ENCODE measurements at regions not wholly inside any gene's neighbourhood (a gene's known extent, or its start where the extent isn't known, plus 50 kb on each side); places are given as distances from the start of the nearest gene placed in this dataset.

- peak; percentile 19 for ATAC-seq (ENCODE audit: insufficient read depth, low FRiP score)
- H3K27me3 ChIP-seq (ENCODE audit: control insufficient read depth in 3 of 3, insufficient read depth in 3 of 3, low read length in 2 of 3): no peaks in the 10 kb centered on the region
- H3K9ac ChIP-seq (ENCODE audit: insufficient read depth in 1 of 2, low read length in 2 of 2): no peak overlapping the region
- no peaks in the 10 kb centered on the region for H3K9me3 ChIP-seq (ENCODE audit: control insufficient read depth in 4 of 4, insufficient read depth in 3 of 4, low read length in 3 of 4)
- TF ChIP-seq, protein P1, sequence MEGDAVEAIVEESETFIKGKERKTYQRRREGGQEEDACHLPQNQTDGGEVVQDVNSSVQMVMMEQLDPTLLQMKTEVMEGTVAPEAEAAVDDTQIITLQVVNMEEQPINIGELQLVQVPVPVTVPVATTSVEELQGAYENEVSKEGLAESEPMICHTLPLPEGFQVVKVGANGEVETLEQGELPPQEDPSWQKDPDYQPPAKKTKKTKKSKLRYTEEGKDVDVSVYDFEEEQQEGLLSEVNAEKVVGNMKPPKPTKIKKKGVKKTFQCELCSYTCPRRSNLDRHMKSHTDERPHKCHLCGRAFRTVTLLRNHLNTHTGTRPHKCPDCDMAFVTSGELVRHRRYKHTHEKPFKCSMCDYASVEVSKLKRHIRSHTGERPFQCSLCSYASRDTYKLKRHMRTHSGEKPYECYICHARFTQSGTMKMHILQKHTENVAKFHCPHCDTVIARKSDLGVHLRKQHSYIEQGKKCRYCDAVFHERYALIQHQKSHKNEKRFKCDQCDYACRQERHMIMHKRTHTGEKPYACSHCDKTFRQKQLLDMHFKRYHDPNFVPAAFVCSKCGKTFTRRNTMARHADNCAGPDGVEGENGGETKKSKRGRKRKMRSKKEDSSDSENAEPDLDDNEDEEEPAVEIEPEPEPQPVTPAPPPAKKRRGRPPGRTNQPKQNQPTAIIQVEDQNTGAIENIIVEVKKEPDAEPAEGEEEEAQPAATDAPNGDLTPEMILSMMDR (IDR thresholded peaks at IDR 0.05; ENCODE audit: control extremely low read depth, extremely low read depth): no peak
- no peaks in the 10 kb centered on the region for H3K4me1 ChIP-seq (ENCODE audit: control insufficient read depth in 5 of 5, insufficient read depth in 5 of 5, low read length in 5 of 5)
- no peak overlapping the region for H3K27ac ChIP-seq (ENCODE audit: low read depth in 1 of 2, low read length in 1 of 2)
- no peak overlapping the region for H3K4me3 ChIP-seq
- H3K36me3 ChIP-seq (ENCODE audit: control insufficient read depth in 4 of 4, insufficient read depth in 4 of 4, low read length in 4 of 4): no peaks in the 10 kb centered on the region
- no peak for DNase-seq
- WGBS, 2 donors: 51 to 83% methylated on average over 3 of the region's 3 CpGs
Observed at GRCh38 chr3:96266395-96267190, 547.8 kb upstream of the EPHA6 start.

DNA sequence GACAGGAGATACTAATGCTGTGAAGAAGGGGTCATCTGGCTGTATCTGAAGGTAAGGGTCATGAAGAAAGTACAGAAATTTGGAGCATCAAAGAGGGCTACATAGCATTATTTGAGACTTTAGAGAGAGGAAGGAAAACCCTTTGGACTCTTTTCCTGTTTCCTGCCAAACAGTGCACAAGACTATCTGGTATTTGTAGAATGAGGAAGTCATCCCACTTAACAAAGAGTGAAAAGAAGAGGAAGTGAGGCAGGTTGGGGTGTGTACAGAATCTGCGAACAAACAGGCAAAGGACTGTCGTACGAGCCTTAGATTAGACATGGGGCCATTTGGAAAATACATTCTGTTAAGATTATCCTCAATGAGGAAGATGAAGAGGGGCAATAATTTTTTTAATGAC lies 546.8 kb upstream of the EPHA6 start:
- DNase-seq (peak in 1 of 3 donors; percentile 4), ATAC-seq (ENCODE audit: insufficient read depth, low FRiP score) (no peak)
- Histone ChIP-seq H3K36me3 (ENCODE audit: control insufficient read depth in 4 of 4, insufficient read depth in 4 of 4, low read length in 4 of 4) (no peaks in the 10 kb centered on the region), H3K27me3 (ENCODE audit: control insufficient read depth in 3 of 3, insufficient read depth in 3 of 3, low read length in 2 of 3) (no peaks in the 10 kb centered on the region), H3K9me3 (ENCODE audit: control insufficient read depth in 4 of 4, insufficient read depth in 3 of 4, low read length in 3 of 4) (no peaks in the 10 kb centered on the region), H3K9ac (ENCODE audit: insufficient read depth in 1 of 2, low read length in 2 of 2) (no peak overlapping the region), H3K27ac (ENCODE audit: low read depth in 1 of 2, low read length in 1 of 2) (no peak overlapping the region), H3K4me3 (no peak overlapping the region), H3K4me1 (ENCODE audit: control insufficient read depth in 5 of 5, insufficient read depth in 5 of 5, low read length in 5 of 5) (no peaks in the 10 kb centered on the region)
- 41 to 47% methylated on average over 3 of the region's 3 CpGs for WGBS, 2 donors
- TF ChIP-seq, protein P1 (IDR thresholded peaks at IDR 0.05; ENCODE audit: control extremely low read depth, extremely low read depth): no peak

- H3K9ac ChIP-seq (ENCODE audit: insufficient read depth in 1 of 2, low read length in 2 of 2): no peak overlapping the region
- no peaks in the 10 kb centered on the region for H3K36me3 ChIP-seq (ENCODE audit: control insufficient read depth in 4 of 4, insufficient read depth in 4 of 4, low read length in 4 of 4)
- DNase-seq: no peak
- no peaks in the 10 kb centered on the region for H3K27me3 ChIP-seq (ENCODE audit: control insufficient read depth in 3 of 3, insufficient read depth in 3 of 3, low read length in 2 of 3)
- H3K4me1 ChIP-seq (ENCODE audit: control insufficient read depth in 5 of 5, insufficient read depth in 5 of 5, low read length in 5 of 5): no peaks in the 10 kb centered on the region
- no peak overlapping the region for H3K27ac ChIP-seq (ENCODE audit: low read depth in 1 of 2, low read length in 1 of 2)
- ATAC-seq (ENCODE audit: insufficient read depth, low FRiP score): no peak
- no peaks in the 10 kb centered on the region for H3K9me3 ChIP-seq (ENCODE audit: control insufficient read depth in 4 of 4, insufficient read depth in 3 of 4, low read length in 3 of 4)
- TF ChIP-seq, protein P1 (IDR thresholded peaks at IDR 0.05; ENCODE audit: control extremely low read depth, extremely low read depth): no peak
- WGBS, 2 donors: 91 to 93% methylated on average over 4 of the region's 4 CpGs
- no peak overlapping the region for H3K4me3 ChIP-seq
Observed at GRCh38 chr3:96294143-96294542, 520.3 kb upstream of the EPHA6 start.

DNA sequence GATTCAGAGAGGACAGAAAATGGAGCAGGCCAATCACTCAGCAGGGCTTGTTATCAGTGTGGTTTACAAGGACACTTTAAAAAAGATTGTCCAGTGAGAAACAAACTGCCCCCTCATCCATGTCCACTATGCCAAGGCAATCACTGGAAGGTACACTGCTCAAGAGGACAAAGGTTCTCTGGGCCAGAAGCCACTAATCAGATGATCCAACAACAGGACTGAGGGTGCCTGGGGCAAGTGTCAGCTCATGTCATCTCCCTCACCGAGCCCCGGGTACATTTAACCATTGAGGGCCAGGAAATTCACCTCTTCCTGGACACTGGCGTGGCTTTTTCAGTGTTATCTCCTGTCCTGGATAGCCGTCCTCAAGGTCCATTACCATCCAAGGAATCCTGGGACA lies 513.7 kb upstream of the EPHA6 start:
- ATAC-seq (ENCODE audit: insufficient read depth, low FRiP score): no peak
- WGBS, 2 donors: 76 to 85% methylated on average over 4 of the region's 4 CpGs
- H3K27me3 ChIP-seq (ENCODE audit: control insufficient read depth in 3 of 3, insufficient read depth in 3 of 3, low read length in 2 of 3): no peaks in the 10 kb centered on the region
- H3K9me3 ChIP-seq (ENCODE audit: control insufficient read depth in 4 of 4, insufficient read depth in 3 of 4, low read length in 3 of 4): no peaks in the 10 kb centered on the region
- no peaks in the 10 kb centered on the region for H3K36me3 ChIP-seq (ENCODE audit: control insufficient read depth in 4 of 4, insufficient read depth in 4 of 4, low read length in 4 of 4)
- no peak overlapping the region for H3K4me3 ChIP-seq
- DNase-seq: no peak
- no peak overlapping the region for H3K27ac ChIP-seq (ENCODE audit: low read depth in 1 of 2, low read length in 1 of 2)
- H3K9ac ChIP-seq (ENCODE audit: insufficient read depth in 1 of 2, low read length in 2 of 2): no peak overlapping the region
- no peaks in the 10 kb centered on the region for H3K4me1 ChIP-seq (ENCODE audit: control insufficient read depth in 5 of 5, insufficient read depth in 5 of 5, low read length in 5 of 5)
- TF ChIP-seq, protein P1 (IDR thresholded peaks at IDR 0.05; ENCODE audit: control extremely low read depth, extremely low read depth): no peak

Data from lung (tissue), 11 donors.